Renal pelvis (tissue), 1 donor: ENCODE measurements at regions not wholly inside any gene's neighbourhood (a gene's known extent, or its start where the extent isn't known, plus 50 kb on each side); places are given as distances from the start of the nearest gene placed in this dataset.

ENCODE experiments used
- DNase-seq: peaks from one replicate; pipeline ENCODE4 v3.0.0-alpha.2; 2013

DNA sequence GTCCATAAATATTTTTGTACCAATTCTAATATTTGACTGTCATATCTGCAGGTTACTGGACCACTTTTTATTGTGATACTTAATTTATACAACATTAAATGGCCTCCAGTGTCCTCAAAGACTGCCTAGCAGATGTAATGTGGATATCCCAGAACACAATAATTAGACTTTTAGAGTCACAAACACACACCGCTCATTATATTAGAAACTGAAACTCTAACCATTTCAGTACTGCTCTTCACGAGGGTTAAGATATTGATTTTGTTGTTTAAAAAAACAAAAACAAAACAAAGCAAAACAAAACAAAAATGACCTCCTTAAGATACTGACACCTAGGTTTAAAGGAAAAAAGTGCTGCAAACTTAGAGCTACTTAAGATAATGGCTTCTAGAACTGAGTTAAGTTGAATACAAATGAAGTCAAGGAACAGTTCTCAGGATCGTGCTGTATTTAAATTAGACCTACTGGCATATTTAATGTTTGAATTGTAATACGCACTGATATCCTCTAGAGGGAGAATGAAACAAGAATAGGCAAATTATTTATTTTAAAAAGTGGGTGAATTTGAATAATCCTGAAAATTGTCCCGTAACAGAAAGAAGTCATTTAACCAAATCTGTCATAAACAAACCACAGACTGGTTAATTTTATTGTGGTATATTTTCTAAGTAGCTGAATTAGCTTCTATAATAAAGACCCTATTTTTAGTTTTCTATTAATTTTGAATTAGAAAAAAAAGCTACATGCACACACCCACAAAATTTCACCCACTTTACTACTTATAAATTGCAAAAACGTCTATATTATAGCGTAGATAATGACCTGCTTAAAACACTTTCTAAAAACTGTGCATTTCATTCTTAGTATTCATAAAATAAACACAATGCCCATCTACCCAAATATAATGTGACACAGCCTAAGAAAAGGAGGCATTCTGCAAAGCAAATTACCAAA lies 395.2 kb upstream of the DCN start:
- no peak for DNase-seq

DNA sequence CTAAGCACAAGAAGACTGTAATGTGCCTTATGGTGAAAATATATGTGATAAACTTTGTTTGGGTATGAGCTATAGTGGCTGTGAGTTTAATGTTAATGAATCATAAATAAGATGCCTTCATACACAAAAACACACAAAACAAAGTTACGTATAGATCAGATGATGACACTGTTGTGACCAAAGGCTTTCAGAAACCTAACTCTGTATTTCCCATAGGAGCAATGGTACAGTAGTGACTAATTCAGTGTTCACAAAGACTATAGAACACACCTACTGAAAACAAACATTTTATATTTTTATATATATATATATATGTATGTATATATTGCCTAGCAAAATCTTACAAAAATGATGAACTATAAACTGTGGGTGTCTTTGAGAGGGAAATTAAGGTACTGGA lies 393.8 kb upstream of the DCN start:
- DNase-seq = no peak

- no peak for DNase-seq
These were observed 393.0 kb upstream of the DCN start for GRCh38 chr12:91575630-91576029.

GRCh38 chr12:91574975-91575374 lies 392.4 kb upstream of the DCN start:
- no peak for DNase-seq

DNA sequence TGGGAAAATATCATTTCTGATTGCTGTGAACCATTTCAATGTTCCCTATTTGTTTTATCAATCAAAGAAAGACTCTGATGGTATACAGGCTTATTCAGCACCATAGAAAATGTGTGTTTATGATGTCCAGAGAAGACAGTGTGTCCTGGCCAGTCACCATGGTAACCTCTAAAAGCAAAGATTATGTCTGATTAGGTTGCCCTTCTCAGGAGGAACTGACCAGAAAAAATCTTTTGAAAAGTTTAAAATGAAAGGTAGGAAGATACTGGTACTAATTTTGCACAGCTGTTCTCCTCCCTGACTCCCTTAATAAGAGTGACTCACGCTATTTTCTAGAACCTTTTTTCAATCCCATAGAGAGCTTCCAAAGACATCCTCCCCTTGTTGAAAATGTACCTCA lies 391.8 kb upstream of the DCN start:
- no peak for DNase-seq

- DNase-seq = no peak
These were observed 390.3 kb upstream of the DCN start for GRCh38 chr12:91572869-91573268.

GRCh38 chr12:91567100-91567485 lies 384.5 kb upstream of the DCN start:
- no peak for DNase-seq

DNA sequence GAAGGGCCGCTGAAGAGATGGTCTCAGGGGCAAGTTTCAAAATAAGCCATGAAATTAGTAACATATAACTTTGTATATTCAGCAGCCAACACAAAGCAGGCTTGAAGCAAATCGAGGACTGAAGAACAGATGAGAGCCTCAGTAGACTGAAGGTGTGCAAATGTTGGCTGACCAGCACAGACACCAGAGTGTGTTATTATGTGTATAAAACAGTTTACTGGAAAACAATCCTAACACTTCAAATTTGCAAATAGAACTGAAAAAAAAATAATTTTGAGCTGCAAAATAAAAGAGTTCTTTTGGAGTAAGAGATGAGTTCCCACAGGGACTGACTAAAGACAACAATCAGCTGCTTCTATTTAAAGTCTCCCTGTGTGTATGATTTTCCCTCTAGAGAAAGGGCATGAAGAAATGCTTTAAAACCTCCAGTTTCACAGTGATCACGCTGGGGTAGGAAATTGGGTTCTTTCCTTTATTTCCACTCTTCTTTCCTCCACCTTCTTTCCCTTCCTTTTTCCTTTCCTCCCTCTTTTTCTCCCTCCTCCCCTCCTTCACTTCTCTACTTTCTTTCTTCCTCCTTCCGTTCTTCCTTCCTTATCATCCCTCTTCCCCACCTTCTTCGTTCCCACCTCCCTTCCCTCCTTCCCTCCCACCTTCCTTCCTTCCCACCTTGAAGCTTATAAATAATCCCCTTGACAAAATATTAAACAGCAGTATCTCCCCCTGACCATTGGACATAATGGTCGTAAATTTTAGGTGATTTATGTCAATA lies 383.9 kb upstream of the DCN start:
- no peak for DNase-seq

- DNase-seq = no peak
These were observed 383.2 kb upstream of the DCN start for GRCh38 chr12:91565846-91566245.

DNA sequence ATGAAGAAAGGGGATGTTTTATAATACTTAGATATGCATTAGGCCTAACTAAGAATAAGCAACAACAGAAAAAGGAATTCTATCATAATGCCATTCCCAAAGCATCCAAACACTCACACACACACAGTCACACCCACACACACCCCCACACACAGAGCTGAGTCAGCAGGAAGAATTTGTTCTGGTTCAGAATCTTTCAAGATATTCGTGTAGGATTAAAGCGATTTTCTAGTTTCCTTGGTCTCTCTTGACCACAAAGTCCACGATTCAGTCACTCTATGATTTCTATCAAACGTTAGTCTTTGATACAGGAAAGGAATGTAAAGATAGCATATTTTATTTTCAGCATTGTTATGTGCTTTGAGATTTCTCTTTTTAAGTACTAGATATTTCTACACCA lies 382.6 kb upstream of the DCN start:
- DNase-seq = no peak

DNA sequence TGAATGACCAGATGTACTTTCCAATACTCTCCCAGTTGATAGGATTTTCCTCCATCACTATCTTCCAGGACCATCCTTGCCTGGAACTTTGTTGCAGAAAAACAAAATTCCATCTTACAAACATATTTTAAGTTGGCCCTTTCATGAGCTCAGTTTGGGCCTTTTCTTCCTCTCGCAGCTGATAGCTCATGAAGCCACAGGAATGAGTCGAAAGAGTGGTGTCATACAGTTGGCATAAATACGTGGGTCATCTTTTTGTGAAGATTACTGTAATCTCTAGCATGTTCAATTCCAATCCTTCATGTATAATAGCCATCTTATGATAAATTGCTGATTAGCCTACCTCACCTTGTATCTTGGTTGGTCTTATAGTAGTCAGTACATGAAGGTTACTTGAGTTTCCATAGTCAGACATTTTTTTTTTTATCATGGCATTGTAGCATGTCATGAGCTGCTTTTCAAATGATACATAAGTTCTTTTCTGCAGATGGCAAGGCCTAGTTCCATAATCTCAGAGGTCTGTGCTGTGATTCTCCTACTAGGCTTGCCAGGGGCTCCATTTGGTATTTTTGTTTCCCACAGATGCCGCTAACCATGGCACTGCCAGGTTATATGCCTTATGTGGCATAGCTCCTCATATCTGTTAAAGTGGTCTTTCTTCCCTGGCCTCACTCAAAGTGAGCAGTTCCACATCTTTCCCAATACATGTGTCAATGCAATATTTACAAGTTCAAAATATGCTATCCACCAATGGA lies 380.6 kb upstream of the DCN start:
- no peak for DNase-seq

- DNase-seq = no peak
These were observed 379.9 kb upstream of the DCN start for GRCh38 chr12:91562476-91562875.

GRCh38 chr12:91561958-91562325 lies 379.3 kb upstream of the DCN start:
- no peak for DNase-seq

DNA sequence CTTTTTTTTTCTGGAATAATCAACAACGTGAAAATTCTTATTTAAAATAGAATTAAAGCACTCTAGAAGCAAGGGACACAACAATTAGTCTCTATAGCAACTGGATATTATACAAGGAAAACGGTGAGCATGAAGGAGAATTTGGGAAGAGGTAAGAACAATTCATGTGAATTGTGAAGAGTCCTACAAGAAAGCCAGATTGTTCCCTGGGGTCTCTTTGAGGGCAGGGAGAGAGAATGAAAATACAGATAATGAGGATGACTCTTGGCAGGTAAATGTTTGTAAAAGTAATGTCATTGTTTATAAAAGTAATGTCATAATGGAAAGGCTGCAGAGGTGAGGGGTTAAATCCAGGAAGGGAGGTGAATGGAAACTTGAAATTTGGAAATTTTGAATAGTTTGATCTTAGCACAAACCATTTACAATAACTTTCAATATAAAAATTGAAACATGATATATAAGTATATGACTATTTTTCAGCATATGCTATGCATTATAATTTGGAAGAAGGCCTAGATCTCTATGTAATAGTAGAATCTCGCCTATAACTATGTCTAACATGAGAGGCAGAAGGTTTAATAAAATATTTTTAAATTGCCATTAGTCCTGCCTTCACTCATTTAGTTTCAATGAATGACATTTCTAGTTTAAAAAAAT lies 378.8 kb upstream of the DCN start:
- no peak for DNase-seq

GRCh38 chr12:91556909-91557308 lies 374.3 kb upstream of the DCN start:
- no peak for DNase-seq

DNA sequence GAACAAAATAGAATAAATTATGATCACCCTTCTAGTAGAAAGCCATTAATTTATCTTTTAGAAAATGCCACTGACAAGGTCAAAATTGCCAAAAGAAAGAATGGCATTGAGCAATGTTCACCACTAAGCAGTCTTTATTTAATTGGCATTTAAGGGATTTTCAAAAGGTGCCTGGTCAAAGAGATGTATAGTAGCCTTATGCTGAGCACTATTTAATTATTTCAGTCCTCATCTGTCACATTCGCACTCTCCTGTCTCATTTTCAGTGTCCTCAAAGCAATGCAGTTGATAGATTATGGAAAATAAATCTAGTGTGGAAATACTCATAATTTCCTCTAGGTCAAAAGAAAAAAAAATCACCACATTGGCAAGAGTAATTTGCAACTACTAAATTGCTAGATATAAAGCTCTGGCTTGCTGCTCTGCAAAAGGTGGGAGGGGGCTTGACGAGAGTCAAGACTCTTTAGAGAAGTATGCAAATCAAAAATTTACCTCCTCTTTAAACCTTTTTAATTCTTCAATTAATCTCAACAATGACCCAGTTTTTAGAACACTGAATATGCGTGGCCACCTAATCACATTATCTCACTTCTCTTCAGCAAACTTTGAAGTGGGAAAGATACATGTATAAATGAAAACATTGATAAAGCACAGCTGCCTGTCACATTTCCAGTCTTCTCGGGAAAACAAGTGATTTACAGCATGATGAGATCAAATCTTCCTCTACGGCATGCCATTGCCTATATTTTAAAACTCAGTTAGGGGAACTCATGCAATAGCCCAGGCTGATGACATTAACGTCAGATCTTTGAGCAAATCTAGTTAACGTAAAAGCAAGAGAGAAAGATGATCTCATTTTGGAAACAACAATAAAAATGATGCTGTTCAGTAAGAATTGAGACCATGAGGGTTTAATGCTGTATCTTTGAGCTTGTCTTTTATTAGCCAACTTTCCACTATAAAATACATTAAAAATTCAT lies 373.1 kb upstream of the DCN start:
- no peak for DNase-seq

GRCh38 chr12:91551927-91552326 lies 369.3 kb upstream of the DCN start:
- no peak for DNase-seq

DNA sequence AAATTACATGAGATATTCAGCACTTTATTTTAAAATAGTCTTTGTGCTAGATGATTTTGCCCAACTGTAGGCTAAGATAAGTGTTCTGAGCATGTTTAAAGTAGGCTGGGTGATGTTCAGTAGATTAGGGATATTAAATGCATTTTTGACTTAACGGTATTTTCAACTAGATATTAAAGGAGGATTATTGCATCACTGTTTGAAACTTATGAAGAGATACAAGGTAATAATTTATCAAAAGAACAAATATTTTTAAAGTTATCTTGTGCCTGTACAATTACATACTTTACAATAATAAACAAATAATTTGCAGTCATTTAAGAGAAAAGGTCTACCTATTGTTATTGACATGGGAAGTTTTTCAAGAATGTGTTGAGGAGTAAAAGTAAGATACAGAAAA lies 368.6 kb upstream of the DCN start:
- no peak for DNase-seq

GRCh38 chr12:91542666-91543065 lies 360.0 kb upstream of the DCN start:
- no peak for DNase-seq

GRCh38 chr12:91542067-91542466 lies 359.4 kb upstream of the DCN start:
- no peak for DNase-seq

- DNase-seq = no peak
These were observed 355.8 kb upstream of the DCN start for GRCh38 chr12:91538418-91538817.
